Stimulated activated CD4-positive, alpha-beta T cell treated with anti-CD3 and anti-CD28 coated beads, Interleukin-4, amount 100 ng/mL, for 4 hours (primary cell): ENCODE measurements at regions not wholly inside any gene's neighbourhood (a gene's known extent, or its start where the extent isn't known, plus 50 kb on each side); places are given as distances from the start of the nearest gene placed in this dataset.
"Not testable (repeated sequence)": the region's sequence is repeated elsewhere in the genome, so short reads cannot be mapped to it uniquely, and the experiment has no call there.

Source experiments
- DNase-seq, 2 experiments: peaks; one replicate each; pipeline ENCODE4 v3.0.0-alpha.2; 2020

DNA sequence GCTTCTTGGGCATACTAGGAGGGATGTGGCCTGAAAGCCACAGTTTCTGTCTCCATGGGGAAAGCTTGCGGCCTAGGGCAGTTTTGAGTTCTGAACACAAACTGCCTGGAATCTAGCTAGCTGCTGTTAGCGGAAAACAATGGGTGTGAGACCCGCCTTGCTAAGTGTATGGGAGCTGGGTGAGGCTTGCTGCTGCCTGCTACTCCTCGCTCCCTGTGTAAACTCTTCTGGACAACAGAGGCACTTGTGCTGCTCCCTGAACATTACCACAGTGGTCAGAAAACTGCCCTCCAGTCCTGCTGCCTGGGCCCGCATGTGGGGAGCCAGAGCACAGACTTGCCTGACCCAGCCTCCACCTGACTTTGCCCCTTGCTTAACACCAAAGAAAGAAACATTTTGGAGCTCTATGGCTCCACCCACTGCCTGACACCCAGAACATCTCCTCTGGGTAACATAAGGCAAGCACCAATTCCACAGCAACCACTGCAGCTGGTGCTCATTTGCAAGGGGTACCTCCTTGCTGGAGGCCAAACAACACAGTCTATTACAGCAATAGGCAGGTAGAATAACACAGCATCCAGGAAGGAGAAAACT, 766.3 kb upstream of the RAG2 start:
- no peak for DNase-seq

DNA sequence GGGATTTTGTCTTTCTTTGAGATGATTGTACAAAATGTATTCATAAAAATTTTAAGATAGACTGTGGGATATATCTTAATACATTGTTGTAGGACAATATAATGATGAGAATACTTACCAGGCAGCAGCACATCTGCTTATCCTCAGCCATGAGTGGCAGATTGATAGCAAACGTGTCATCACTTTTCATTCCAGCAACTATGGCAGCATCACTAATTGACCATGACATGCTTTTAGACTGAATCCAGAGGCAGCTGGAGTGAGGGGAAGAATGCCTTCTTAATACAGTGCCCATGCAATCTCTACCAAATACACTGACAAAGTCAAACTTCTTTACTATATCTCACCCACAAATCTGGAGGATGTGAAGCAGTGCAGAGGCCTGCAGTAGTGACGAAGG, 755.2 kb upstream of the RAG2 start:
- no peak for DNase-seq

DNA sequence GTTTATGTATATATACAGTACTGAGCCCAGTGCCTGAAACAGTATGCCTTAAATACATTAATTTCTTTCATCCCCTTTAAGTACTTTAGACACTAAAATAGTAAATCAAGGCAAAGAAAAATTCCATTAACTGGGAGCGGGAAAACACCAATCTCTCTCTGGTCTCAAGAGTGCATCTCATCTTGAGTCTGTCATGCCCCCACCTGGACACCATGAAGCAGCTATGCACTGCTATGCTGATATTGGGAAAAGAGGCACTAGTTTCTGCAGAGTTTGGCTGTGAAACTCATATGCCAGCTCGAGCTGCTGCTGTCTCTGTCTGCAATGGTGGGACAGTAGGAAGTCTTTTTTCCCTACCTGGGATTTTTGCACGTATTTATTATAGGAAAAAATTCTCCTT, 754.4 kb upstream of the RAG2 start:
- DNase-seq: no peak

DNA sequence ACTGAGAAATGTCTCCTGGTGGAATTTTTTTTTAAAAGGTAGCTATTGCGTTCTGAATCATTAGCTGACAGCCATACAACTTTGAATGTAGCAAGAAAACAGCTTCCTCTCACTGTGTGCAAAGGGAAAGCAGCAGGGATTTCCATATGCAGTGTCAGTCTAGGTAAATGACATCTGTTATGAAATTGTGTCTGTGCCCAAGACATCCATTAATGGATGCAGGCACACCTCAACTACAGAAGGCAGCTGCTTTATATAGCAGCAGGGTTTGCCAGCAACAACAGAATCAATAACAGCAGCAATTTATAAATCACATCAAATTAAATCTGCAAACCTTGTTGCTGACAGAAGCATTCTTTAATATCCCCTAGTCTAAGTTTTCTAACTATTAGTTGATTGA, 745.3 kb upstream of the RAG2 start:
- DNase-seq: no peak

DNA sequence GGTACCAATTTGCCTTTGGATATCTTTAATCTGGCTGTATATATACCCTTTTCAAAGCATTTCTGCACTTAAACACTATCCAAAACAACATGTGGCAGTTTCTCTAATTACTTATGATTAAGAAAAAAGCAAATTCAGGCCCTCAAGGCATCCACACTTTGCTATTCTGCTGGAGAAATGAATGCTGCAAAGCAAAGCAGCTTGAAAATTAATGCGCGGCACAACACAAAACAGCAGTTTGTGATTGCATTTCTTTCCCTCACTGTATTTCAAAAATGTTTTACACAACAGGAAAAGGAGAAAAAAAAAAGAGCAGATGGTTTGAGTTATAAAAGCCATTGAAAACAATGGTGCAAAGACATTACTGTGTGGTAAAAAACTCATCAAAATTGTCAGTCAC, 738.4 kb upstream of the RAG2 start:
- DNase-seq: no peak

DNA sequence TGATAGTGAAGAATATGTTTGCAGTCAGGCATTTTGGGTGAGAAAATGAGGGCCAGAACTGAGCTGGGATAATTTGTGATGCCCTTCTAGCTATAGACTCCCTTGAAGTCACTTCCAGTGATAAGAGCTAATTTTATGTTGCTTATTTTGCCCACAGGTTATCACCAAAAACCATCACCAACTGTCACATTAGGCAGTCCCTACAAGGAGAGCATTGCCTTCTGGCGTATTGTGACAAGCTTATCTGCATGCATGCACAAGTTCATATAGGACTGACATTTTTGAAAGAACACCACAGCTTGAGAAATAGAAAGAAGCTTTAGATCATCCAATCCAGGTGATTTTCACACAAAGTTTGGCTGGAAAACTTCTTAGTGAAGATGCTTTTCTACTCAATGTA, 735.3 kb upstream of the RAG2 start:
- DNase-seq: no peak

DNA sequence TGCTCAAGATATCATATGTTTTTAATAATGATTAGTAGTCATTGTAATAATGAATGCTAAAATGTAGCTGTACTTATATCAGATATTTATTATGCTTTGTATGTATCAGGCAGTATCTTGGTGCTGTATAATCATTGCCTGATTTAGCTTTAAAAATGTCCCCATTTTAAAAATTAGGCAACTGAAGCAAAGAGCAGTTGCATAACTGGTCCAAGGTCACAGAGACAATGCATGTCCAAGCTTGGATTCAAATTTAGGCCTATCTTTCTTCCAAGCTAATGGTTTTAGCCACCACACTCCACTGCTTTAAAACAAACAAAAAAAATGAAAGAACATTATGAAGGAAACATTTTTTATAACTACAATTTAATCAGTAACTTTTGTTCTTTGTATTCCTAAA, 725.8 kb upstream of the RAG2 start:
- DNase-seq: no peak

DNA sequence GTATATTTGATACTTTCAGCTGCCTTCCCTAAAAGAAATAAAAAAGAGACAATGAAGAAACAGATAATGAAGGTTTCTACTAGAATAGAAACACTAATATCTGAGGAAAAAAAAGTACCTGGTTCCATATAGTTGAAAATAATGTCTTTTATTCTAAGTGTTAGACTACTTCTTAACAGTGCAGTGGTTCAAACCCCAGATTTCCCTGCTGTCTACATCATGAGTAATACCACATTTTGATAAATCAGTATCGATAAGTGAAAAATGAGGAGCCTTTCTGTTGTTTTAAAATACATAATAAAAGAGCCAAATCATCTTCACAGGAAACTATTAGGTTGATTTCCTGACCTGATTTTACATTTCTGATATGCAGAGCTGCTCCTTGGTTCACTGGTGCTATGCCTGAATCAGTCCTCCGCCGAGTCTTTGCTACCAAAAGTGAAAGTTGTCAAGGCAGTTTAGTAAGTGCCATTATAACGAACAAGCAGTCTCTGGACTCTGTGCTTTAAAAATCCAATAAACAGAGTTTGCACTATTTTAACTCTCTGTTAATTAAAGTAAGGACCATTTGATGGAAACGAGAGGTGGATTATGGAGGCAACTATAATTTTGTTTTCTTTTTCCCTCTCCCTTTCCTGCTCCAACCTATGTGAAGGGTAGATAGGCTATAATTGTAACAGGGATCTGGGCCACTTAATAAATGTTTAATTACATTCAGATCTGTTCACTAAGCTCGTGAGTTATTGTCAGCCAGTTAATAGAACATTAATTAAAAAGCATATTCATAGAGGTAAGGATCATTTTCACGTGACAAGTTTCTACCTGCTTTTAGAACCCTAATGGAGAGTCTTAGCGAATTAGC, 724.5 kb upstream of the RAG2 start:
- DNase-seq: no peak

DNA sequence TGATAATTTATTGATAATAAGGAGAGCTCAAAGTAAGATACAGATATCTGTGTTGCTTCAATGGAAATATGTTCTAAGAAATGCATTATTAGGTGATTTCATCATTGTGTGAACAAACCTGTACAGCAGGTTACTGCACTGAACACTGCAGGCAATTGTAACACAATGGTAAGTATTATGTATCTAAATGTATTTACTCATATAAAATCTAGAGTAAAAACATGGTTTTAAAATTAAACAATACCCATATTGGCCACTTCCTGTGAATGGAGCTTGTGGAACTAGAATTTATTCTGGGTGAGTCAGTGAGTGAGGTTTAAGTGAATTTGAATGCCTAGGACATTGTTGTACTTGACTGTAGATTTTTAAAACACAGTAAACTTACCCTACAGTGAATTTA, 722.9 kb upstream of the RAG2 start:
- DNase-seq: no peak

DNA sequence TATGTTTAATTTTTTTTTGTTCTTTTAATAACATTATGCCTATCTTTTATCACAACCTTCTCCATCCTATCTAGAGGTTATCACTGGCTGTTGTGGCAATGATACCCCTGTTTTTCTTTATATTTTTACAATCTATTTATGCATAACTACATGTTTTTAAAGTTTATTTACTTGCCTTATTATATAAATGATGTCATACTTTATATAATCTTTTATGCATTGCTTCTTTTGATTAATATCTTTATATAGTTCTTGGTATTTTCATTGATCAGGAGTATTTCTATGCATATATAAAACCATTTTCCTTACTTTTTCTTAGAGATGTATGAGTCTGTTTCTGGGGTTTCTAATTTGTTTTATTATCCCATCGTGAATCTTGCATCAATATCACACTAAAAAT, 719.8 kb upstream of the RAG2 start:
- no peak for DNase-seq

DNA sequence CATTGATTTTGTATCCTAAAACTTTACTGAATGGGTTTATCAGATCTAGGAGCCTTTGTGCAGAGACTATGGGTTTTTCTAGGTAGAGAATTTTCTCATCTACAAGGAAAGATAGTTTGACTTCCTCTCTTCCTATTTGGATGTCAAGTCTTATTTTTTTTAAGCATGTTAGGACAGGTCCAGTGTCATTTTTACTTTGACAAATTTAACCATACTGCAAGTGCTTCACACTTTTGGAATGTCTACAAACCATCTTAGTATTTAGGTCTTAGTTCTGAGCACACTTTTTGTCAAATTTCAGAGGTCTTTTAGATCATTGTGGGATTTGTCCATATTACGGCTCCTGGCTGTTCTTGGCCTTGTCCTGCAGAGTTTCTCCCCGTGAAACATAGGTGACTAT, 715.2 kb upstream of the RAG2 start:
- DNase-seq: no peak

DNA sequence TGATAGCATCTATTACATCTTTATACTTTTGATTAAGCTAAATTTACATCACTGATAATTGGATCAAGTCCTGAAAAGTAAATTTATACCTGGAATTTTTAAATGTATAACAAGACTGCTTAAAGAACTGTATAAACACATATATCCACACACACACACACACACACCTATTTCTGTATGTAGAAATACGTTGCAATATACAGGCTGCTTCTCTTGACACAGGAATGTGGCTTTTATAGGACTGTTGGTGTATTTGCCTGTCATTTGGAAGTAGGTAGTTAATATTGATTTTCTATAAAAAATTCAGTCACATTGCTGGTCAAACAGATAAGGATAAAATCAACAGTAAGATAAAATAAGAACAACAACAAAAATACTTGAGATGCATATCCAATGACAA, 708.5 kb upstream of the RAG2 start:
- no peak for DNase-seq

DNA sequence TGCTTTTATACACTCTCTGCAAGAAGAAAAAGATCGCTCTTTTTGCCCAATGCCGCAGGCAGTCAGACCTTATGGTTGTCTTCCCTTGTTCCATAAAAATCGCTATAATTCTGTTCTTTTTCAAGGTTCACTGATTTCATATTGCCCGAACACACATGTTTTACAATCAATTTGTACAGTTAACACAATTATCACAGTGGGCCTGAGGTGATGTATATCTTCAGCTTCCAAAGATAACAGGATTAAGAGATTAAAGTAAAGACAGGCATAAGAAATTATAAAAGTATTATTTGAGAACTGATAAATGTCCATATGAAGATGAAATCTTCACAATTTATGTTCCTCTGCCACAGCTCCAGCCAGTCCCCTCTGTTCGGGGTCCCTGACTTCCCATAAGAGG, 703.4 kb upstream of the RAG2 start:
- not testable (repeated sequence) for DNase-seq

DNA sequence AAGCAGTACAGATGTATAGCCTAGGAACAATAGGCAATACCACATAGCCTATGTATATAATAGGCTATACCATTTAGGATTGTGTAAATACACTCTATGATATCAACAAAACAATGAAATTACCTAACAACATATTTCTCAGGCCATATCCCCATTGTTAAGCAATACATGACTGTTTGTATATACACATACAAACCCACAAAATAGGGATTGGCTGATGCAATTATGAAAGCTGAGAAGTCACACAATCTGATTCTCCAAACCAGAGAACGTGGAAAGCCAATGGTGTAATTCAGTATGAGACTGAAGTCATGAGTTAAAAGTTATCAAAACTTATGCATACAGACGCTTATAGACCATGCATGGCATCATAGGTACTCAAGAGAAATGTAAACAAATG, 700.1 kb upstream of the RAG2 start:
- DNase-seq: no peak

DNA sequence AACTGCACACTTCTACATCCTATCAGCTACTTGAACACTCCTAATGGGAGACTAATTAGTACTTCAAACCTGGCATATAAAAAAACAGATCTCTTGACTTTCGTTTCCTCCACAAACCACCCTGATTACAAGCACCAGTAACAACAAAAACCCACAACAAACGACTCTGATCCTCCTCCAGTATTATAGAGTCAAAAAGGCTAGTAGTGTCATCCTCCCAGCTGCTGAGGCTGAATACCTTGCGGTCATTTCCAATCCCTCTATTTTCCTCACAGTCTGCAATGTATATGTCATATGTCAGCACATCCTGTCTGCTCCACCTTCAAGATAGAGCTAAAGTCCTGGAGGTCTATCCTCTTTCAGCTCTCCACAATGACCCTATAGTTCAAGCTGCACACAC, 688.9 kb upstream of the RAG2 start:
- DNase-seq: no peak

DNA sequence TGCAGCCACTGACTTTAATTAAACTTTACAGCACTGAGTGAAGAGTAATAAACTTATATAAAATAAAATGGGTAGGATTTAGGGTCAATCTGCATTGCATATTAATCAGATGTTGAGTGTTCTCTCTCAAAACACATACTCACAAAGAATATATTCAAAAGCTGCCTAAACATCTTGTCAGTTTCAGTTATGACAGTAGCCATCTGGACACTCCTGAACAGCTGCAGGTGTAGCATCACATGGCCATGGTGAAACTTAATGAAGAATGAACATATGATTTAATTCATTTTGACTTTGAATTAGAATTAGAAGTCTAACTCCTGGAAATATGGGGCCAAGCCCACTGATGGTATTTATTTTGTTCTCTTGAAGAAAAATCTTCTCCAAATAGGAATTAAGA, 684.3 kb upstream of the RAG2 start:
- DNase-seq: no peak

DNA sequence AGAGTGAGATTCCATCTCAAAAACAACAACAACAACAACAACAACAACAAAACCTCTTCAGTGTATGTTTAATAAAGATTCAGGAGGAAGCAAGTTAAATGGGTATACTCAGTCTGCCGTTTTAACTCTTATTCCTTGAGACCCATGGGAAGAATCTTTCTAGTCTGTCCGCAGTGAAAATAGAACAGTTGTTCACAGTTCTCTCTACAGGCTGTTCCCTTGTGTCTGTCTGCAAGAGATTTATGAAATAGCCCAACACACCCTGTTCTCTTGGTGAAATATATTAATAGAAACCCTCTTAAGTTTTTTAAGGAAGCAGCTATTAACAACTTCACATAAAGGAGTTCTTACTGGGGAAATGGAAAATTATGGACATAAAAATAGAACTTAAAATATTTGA, 682.2 kb upstream of the RAG2 start:
- DNase-seq: no peak

DNA sequence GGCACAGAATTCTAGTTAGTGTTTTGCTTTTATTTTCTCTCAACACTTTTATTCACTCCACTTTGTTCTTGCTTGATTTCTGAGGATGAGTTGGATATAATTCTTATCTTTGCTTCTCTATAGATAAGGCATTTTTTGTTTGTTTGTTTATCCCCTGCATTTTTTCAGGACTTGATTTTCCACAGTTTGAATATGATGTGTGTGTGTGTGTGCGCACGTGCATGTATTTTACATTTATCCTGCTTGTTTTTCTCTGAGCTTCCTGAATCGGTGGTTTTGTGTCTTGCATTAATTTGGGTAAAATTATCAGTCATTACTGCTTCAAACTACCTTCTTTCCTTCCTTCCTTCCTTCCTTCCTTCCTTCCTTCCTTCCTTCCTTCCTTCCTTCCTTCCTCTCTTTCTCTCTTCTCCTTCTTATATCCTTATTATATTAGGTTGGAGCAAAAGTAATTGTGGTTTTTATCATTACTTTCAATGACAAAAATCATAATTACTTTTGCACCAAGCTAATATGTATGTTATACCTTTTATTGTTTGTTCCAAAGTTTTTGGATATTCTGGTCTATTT, 679.9 kb upstream of the RAG2 start:
- DNase-seq: no peak

DNA sequence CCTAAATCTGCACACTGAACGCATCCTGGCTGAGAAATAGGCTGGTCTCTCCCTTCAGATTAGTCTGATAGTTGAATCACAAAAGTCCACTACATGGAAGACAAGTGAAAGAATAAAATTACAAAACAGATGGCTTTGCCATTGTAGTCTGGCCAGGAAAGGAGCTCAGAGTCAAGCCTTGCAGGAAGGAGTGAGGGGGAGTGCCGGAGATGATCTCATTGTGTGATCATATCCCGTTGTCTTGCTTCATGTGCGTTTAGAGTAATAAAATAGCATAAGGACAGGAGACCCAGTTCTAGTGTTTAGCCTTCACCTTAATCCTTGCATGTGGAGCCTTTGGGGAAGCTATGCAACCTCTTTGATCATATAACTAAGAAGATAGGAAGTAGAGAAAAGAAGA, 666.7 kb upstream of the RAG2 start:
- no peak for DNase-seq

DNA sequence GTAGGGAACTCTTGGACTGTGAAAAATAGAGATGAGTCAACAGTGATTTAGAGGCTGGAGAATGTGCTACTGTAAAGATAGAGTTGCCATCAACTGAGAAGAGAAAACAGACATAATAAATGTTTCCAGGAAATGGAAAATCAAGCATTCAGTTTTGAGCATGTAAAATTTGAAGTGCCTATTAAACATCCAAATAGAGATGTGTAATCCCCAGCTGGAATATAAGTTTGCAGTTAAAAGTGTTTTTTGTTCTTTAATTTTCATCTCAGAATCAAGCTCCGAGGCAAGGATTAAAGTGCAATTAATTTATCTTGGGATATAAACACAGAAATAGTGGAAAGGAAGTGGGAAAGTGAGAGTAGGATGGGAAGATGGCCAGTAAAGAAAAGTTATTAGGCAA, 666.0 kb upstream of the RAG2 start:
- DNase-seq: no peak

DNA sequence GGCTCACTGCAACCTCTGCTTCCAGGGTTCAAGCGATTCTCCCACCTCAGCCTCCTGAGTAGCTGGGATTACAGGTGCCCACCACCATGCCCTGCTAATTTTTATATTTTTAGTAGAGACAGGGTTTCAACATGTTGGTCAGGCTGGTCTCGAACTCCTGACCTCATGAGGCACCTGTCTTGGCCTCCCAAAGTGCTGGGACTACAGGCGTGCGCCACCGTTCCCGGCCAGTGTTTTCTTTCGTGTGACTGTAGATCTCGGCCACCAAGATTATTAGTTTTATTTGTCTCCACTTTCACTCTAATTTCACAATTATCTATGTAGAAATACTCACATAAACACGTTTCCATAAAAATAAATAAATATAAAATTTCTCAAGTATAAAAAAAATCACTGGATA, 665.4 kb upstream of the RAG2 start:
- DNase-seq: not testable (repeated sequence)

DNA sequence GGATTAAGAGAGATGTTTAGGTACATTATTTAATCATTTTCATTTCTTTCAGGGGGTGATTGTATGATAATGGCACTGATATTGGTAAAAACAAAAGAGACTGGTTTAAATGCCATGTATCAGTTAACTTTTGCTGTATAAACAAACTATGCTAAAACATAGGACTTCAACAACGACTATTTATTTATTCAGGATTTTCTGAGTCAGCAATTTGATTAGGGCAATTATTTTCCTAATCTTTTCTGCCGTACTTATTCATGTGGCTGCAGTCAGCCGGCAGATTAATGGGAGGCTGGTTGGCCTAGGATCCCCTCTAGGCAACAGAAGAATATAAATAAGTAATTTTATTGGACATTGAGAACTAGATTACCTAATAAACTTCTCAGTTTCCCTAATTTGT, 661.7 kb upstream of the RAG2 start:
- DNase-seq: no peak

DNA sequence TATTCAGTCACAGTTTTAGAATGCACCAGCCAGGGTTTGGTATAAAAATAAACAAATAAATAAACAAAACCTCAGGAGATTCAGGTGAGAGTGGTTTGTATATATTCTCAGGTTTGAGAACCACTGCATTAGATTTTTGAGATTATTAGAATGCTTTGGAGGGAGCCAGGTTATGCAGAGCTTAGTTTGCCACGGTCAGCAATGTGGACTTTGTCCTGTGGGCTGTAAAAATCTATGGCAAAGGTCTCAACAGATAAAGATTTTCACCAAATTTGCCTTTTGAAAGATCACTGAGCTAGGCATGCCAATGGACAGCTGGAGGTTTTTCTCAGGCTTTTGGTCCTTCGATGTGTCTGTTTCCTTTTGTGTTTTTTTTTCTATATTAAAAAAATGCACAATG, 650.1 kb upstream of the RAG2 start:
- no peak for DNase-seq

DNA sequence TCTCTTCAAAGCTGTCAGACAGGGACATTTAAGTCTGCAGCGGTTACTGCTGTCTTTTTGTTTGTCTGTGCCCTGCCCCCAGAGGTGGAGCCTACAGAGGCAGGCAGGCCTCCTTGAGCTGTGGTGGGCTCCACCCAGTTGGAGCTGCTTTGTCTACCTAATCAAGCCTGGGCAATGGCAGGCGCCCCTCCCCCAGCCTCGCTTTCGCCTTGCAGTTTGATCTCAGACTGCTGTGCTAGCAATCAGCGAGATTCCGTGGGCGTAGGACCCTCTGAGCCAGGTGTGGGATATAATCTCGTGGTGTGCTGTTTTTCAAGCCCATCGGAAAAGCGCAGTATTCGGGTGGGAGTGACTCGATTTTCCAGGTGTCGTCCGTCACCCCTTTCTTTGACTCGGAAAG, 648.1 kb upstream of the RAG2 start:
- not testable (repeated sequence) for DNase-seq

DNA sequence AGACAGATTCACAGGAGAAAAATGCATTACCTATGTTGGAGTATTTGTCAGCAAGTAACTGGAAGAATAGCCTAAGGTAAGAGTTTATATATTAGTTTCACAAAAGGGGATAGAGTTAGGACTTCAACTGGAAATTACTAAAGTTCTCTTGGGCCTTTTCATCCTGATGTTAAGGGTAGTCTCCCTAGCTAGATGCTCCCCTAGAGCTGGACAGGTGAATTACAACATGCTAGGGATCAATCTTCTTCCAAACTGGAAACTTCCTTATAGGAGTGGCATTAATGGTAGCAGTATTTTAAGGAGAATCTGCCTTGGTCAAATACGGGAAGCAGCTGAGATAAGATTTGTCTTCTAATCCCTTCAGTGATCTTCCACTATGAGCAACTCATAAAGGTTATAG, 632.8 kb upstream of the RAG2 start:
- no peak for DNase-seq
